HT1080 (cell line): ENCODE measurements at regions not wholly inside any gene's neighbourhood (a gene's known extent, or its start where the extent isn't known, plus 50 kb on each side); places are given as distances from the start of the nearest gene placed in this dataset.
"Not testable (repeated sequence)": the region's sequence is repeated elsewhere in the genome, so short reads cannot be mapped to it uniquely, and the experiment has no call there.

ENCODE experiments used
- DNase-seq: peaks from one replicate; pipeline ENCODE4 v3.0.0-alpha.2; 2015; ENCODE audit warnings: low read depth

DNA sequence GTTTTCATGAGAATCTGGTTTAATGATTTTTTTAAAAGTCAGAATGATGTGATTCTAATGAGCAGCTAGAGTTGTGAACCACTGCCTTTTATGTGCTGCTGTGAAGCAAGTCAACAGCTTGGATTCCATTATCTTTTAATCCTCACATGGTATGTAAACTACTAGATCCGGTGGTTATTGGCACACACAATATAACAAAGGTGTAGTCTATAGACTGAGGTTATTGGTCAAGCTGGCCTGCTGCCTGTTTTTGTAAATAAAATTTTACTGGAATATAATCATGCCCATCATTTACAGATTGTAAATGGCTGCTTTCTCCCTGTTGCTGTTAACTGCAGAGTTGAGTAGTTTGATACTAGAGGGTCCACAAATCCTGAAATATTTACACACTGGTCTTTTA is 103.1 kb downstream of the OTOL1 start:
- no peak for DNase-seq

DNA sequence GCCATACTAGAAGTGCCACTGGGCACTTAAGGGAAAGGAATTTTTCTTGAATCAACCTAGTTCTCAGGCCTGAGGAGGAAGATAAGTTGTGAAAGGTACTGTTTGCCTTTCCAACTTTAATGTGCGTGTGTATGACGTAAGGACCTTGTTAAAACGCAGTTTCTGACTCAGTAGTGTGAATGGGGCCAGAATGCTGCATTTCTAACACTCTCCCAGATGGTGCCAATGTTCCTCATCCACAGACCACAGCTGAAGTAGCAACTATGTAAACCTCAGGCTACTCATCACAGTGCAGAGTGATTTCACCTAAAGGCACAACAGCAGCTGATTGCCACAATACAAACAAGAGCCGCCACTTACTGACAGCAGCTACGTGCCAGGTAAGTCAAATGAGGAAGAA is 103.6 kb downstream of the OTOL1 start:
- DNase-seq = peak; percentile 29

DNA sequence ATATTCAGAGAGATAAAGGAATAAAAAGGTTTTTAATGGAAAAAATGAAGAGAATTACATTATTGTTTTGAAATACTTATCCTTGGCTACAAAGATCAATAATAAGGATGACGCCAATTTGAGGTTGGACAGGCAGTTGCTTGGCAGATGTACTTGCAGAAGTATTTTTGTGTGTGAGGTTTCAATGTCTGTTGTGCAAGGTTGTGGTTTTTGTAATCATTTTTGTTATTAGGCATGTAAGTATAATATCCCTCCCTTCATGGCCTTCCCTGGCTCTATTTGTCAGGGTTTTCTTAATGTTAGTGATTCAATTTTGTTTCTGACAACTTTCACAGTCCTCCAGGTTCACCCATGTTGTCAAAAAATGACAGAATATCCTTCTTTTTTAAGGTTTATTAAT is 105.9 kb downstream of the OTOL1 start:
- no peak for DNase-seq

DNA sequence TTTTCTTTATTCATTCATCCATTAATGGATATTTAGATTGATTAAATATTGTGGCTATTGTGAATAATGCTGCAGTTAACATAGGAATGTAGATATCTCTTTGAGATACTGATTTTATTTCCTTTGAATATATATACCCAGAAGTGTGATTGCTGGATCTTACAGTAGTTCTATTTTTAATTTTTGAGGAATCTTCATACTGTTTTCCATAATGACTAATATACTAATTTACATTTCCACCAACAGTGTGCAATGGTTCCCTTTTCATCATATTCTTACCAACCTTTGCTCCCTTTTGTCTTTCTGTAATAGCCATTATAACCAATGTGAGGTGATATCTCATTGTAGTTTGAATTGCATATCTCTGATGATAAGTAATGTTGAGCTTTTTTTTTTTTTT is 106.3 kb downstream of the OTOL1 start:
- DNase-seq = no peak

DNA sequence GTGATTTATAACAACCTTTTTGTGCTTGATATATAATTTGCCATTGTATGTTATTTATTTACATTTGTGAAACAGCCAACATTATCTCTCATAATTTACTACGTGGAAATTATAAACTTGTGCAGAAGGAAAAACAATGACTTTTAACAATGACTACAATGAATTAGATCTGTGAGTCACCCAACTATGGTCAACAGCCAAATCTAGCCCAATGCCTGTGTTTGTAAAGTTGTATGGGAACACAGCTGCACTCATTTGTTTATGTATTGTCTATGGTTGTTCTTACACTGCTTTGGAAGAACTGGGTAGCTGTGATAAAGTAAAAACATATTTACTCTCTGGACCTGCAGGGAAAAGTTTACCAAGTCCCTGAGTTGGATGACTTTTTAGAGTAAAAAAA is 110.4 kb downstream of the OTOL1 start:
- no peak for DNase-seq

DNA sequence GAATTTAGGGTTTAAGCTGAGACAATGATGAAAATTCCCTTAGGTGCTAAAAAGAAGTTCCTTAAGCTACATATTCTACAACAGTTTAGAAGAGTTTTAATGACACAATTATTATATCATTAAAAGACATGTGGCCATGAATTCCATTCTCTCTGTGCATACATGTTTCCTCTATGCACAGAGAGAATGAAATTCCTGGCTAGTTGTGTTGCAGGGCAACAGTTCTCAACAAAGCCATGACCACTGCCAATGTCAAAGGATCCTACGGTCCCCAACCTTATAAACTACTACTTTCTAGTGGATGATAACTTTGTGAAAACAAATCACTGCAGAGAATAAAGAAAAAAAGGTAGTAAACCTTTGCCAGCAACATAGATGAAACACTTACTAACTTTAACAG is 122.7 kb downstream of the OTOL1 start:
- DNase-seq = no peak

DNA sequence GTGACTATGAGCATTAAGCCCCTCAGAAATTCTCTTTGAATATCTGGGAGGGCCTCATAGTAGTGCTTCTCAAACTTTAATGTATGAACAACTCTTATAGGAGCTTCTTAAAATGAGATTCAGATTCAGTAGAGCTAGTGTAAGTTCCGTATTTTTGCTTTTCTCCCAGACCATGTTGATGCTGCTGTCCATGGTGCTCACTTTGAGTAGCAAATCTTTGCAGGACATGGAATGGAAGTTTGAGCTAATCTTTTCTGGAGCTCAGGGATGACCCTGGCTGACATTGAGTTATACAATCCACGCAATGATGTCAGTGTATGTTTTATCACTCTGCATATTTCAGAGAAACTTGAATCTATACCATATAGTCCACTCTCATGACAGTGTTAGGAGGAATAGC is 134.2 kb downstream of the OTOL1 start:
- DNase-seq = peak; percentile 25

DNA sequence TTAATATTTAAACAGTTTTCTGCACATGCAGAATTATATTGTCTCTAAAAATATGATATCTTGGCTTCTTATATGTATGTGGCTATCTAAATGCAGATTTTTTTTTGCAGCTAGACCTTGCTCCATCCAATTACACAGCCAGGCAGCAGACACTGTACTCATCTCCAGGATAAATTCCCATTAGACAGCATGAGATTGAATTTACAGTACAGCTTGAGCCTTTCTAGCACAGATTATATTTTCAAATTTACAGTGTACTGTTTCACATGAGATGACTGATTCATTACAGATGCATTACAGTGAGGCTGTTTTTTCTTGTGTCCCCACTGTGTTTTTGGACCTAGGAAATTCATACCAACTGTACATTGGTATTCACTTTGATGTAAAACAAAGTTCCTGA is 134.9 kb downstream of the OTOL1 start:
- no peak for DNase-seq

DNA sequence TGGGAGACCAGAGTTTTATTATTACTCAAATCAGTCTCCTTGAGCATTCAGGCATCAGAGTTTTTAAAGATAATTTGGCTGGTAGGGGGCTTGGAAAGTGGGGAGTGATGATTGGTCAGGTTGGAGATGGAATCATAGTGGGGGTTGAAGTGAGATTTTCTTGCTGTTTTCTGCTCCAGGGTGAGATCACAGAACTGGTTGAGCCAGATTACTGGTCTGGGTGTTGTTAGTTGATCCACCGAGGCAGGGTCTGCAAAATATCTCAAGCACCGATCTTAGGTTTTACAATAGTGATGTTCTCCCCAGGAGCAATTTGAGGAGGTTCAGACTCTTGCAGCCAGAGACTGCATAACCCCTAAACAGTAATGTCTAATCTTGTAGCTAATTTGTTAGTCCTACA is 141.0 kb downstream of the OTOL1 start:
- DNase-seq = no peak

DNA sequence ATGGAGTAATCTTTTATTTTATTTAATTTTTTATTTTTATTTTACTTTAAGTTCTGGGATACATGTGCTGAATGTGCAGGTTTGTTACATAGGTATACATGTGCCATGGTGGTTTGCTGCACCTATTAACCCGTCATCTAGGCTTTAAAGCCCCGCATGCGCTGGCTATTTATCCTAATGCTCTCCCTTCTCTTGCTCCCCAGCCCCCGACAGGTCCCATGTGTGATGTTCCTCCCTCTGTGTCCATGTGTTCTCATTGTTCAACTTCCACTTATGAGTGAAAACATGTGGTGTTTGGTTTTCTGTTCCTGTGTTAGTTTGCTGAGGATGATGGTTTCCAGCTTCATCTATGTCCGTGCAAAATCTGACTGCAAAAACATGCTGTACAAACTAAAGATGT is 142.5 kb downstream of the OTOL1 start:
- not testable (repeated sequence) for DNase-seq

DNA sequence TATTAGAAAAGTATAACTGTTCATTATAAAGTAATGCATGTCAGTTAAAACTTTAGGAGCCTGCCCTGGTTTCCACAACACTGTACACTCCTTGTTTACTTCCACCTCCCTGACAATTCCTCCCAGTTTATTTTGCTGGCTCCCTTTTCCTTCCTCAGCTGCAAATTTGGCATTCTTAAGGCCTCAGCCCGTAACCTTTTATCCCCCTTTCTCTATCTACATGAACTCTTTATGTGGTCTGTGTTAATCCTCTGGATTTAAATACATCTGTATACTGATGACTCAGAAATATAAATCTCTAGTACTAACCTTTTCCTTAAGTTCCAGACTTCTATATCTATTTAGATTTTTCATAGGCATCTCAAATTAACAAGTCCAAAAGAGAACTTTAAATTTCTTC is 143.6 kb downstream of the OTOL1 start:
- no peak for DNase-seq

DNA sequence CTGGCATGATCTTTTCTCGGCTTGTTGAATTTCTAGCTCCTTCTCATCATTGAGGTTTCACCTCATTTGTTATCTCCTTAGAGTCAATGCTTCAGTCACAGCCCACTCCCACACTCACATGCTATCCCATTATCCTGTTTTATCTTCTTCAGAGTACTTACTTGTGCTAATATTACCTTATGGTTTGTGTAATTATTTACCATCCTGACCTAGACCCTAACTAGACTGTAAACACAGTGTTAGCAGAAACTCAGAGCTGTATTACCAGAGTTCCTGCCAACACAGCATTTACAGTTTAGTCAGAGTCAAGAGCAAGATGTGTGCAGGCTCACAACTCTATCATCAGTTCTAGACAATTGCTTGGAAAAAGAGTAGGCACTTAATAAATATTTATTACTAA is 144.7 kb downstream of the OTOL1 start:
- DNase-seq = no peak

DNA sequence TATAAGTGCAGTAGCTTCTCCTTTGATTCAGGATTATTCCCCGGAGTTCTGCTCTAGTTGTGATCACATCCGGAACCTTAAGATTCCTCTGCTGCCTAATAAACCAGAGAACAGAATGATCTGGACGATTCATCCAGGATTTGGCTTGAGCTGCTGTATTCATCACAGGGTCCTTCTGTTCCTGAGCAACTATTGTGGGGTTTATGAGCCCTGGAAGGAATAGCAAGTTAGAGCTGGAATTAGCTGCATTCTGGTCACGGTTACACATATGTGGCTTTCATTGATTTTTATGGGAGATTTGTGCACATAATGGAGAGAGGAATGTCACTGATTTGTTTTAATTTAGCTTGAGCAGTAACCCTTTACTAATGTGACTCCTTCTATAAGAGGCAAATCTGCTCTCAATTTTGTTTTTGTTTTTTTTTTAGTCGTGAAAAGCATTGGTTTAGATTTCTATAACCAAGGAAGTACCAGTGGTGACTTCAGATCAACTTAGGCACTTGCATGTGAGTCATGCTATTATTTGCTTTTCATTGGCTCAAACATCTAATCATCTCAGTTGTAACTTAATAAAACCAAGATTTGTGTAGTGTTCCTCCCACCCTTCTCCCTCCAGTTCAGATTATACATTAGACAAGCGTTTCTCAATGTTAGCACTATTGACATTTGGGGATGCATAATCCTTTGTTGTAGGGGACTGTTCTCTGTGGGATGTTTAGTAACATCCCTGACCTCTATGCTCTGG is 148.5 kb downstream of the OTOL1 start:
- no peak for DNase-seq

DNA sequence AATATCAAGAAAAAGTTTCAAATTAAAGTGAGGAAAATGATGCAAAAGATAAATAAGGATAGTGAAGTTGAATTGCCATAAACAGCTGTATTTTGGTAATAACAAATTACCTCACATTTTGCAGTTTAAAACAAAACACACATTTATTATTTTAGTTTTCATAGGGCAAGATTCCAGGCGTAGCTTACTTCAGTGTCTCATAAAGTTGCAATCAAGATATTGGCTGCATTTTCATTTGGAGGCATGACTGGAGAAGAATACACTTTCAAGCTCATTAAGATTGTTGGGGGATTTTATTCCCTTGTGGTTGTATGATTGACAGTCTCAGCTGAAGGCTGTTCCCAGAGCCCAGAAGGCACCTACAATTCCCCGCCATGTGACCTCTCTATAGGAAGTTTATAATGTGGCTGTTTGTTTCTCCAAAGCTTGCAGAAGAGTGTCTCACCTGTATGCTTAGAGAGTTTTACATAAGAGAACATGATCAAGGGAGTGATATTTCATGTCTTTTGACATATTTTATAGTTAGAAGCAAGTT is 151.4 kb downstream of the OTOL1 start:
- no peak for DNase-seq

DNA sequence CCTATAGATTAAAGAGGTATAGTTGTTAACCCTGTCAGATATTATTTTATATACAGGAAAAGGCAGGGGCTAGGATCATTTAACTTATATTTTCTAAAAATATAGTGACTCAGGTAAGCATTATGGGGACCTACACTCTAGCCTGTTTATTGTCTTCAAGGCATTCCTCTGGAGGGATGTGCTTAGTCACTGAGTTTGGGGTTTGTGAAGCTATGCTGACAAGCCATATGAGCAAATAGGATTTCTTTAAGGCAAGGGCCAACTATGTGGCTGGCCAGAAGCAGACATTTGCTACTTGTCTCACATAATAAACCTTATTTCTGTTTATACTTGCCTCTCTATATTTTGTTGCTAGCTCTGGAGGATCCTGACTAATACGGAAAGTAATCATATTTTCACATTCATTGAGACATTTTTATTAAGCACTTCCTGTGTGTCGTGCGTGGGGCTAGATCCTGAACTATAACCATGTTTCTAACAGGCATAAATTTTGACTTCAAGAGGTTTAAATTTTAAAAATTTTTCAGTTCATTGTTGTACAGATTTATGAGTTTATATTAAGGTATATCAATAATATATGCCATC is 153.4 kb downstream of the OTOL1 start:
- peak; percentile 34 for DNase-seq

DNA sequence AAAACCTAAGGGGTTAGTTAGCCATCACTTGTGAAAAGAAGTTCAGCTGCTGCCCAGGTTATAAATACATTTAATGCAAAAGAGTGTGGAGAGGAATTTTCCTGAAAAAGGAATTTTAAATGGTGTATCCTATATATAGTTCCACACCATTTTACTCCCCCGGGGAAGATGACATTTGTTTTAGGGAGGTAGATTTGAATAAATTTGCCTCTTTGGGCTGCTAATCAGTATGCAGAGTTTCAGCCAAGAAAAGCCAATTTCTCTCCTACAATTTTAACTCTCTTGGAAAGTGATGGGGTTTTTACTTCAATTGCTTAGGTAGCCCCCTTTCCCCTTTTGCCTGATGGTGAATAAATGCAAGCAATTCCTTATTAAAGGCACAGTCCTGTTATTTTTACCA is 161.2 kb downstream of the OTOL1 start:
- DNase-seq = no peak

DNA sequence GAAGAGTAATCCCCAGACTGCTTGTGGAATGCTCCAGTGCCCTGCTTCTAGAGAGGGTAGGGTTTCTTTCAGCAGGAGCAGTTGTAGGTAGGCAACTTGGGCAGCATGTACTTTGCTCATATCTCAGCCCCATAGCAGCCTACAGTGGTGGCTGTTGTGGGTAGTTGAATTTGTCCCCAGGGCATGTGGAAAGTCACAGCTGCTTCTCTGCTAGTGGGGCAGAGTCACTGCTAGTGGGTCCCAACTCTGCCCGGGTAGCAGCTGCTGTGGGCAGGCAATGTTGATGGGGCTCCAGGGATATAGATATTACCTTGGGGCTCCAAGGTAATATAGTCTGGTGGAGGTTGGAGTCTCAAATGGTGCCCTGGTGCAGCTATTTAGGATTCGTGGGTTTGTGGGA is 174.5 kb downstream of the OTOL1 start:
- no peak for DNase-seq

DNA sequence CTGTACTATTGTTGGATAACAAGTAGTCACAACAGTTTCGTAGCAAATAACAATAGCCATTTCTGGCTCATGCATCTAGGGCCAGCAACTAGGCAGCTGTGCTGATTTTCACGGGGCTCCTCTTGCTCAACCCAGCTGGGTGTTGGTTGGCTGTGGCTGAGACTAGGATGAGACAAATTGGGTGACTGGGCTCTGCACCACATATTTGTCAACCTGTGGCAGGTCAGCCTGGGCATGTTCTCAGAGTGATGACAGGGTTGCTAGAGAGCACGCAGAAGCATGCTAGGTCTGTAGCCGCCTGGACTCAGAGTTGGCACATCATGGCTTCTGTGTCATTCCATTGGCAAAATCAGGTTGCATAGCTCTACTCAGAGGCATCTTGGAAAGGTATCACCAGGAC is 175.9 kb downstream of the OTOL1 start:
- peak; percentile 11 for DNase-seq

DNA sequence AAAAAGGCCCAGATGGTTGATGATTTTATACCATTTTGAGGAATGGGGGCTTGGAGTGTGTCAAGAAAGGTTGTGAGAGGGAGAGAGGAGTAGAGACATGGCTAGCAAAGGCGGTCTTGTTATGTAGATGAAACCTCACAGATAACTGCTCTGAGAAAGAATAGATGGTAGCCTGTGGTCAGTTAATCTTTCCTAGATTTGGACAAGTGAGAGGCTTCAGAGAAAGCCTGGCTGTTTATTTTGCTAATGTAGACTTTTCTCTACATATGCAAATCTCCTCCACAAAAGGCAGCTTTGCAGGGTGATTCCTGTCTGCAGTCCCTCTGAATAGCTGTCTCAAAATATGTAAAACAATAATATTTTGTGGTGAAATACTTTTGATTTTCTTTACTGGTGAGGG is 177.3 kb downstream of the OTOL1 start:
- no peak for DNase-seq

DNA sequence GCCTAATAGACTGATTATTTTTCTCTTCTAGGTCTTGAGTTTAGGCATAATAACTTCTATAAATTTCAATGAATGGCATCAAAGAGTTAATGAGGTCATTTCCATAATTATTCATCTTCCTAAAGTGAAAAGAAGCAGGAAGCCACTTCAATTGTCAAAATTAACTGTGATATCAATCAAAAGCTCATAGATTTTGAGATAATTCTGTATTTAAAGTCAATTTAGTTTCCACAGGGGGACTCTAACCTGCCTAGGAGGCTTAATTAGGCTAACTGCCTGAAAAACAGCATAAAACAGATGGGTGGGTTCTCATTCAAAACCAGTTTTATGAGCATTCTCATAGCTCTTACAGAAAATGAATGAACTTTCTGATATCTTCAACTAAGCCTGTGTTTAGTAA is 177.8 kb downstream of the OTOL1 start:
- no peak for DNase-seq

DNA sequence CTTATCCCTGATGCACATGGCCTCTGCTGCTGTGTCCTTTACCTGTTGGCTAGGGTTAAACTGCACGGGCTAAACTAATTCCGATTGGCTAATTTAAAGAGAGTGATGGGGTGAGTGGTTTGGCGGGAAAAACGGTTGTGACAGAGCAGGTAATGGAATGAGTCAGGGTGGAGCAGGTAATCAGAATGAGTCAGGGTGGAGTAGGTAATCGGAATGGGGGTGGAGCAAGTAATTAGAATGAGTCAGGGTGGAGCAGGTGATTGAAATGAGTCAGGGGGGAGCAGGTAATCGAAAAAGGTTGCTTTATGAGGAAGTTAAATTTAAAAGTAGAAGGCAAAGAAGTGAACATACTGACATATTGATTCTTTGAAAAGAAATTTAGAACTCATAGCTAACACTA is 185.2 kb downstream of the OTOL1 start:
- not testable (repeated sequence) for DNase-seq

DNA sequence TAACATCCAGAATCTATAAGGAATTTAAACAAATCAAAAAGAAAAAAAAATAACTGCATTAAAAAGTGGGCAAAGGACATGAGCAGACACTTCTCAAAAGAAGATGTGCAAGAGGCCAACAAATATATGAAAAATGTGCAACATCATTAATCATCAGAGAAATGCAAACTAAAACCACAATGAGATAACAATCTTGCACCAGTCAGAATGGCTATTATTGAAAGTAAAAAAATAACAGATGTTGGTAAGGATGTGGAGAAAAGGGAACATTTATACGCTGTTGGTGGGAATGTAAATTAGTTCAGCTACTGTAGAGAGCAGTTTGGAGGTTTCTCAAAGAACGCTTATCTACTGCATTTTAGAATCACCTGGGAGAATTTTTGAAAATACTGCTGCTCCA is 186.1 kb downstream of the OTOL1 start:
- peak; percentile 57 for DNase-seq

DNA sequence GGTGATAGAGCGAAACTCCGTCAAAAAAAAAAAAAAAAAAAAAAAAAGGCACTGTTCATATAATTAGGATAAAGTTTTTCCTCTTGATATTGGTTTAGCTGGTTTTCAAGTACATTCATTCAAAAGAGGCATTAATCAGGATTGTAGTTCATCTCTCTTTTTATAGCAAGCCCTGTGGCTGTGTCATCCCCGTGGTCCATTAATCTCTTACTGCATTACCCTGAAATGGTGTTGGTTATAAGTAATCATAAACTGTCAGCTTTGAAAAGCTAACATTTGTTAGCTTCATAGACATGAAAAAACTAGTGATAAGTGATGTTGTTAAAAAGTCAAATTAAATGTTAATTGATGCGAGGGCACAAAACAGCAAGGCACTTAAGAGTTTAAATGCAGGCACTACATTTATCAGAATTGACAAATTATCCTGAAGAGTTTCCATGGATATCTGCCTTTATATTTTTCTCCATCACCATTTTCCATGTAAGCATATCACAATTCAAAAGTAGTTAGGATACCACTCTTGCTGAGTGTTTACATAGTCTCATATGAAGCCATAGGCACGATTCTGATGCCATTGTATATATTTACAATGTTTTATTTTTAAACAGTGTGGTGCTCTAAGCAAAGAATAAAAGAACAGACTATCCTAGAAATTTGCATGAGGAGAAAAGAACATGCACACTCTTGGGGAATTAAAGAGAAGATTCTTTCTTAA is 193.1 kb downstream of the OTOL1 start:
- no peak for DNase-seq
